ELR (cell line): ENCODE measurements at regions not wholly inside any gene's neighbourhood (a gene's known extent, or its start where the extent isn't known, plus 50 kb on each side); places are given as distances from the start of the nearest gene placed in this dataset.
"Not testable (repeated sequence)": the region's sequence is repeated elsewhere in the genome, so short reads cannot be mapped to it uniquely, and the experiment has no call there.

Source experiments
- DNase-seq: peaks from one replicate; pipeline ENCODE4 v3.0.0-alpha.2; 2015; ENCODE audit warnings: low read depth

DNA sequence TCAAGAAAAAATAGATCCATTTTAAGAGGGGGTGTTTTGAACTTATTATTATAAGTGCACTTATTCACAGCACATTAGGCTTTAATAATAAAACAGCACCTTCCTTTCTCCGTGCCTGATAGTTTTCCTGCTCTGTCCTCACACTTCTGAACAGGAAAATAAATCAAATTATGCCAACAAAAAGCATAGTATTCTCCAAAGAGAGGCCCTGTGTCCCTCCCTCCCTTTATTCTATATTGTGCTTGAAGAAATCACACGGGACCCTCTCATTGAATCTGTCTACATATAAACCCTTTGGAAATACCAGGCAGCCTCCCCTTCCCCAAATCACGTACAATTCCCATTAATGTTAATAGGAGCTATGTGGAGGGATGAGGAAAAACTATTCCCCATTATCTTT lies 462.9 kb upstream of the NRSN1 start:
- no peak for DNase-seq

- DNase-seq, result no peak
Measured at GRCh38 chr6:23663652-23664051, 462.4 kb upstream of the NRSN1 start.

GRCh38 chr6:23665911-23666310 lies 460.1 kb upstream of the NRSN1 start:
- DNase-seq, result not testable (repeated sequence)

DNA sequence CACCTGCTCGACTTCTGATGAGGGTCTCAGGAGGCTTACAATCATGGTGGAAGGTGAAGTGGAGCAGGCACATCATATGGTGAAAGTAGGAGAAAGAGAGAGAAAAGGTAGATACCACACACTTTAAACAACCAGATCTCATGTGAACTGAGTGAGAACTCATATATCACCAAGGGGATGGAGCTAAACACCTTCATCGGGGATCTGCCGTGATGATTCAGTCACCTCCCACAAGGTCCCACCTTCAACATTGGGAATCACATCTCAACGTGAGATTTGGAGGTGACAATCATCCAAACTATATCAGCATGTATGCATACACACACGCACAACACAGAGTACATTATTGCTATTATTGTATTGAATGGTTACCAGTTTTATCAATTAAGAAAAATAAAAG lies 453.3 kb upstream of the NRSN1 start:
- no peak for DNase-seq

GRCh38 chr6:23678626-23679025 lies 447.4 kb upstream of the NRSN1 start:
- DNase-seq, result no peak

DNA sequence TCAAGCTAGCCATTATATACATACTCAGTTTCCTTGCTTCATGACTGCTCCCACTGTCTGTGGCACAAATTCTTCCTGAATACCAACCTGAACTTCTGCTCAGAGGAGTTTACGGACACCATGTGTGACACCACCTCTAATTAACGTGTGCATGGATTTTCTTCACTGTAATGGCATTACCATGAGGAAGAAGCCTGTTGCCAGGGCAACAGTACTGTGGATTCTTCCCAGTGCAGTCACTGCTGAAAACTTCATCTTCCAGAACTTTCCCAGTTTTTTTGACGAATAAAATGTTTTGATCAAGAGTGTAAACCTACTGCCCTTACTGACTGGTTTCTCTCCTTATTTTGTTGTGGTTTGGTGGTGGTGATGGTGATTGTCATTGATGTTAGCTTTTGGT lies 444.3 kb upstream of the NRSN1 start:
- DNase-seq, result no peak

GRCh38 chr6:23688650-23689049 lies 437.4 kb upstream of the NRSN1 start:
- DNase-seq, result no peak

DNA sequence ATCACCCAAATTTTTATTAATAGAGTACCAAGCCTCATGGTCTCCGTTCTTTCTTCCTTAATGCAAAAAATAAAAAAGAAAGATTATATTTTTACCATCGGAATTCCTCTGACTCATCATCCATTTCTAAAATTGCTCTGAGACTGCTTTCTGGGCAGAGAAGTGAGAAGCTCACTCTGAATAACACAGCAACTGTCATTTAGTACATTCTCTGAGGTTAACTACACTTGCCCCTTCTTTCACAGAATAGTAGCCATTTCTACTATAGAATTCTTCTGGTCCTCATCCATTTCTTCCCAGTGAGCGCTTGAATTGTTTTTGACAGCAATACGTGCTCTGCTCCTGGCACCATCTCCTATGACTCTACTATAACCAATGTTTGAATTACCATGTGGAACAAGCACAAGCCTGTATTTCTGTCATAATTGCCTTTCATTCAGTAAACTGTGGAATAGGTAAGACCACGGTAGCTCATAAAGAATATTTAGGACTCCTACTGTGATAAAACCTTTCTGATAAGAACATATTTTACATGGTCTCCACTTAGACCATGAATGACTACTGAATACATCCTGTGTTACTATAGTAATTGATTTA lies 435.5 kb upstream of the NRSN1 start:
- no peak for DNase-seq

DNA sequence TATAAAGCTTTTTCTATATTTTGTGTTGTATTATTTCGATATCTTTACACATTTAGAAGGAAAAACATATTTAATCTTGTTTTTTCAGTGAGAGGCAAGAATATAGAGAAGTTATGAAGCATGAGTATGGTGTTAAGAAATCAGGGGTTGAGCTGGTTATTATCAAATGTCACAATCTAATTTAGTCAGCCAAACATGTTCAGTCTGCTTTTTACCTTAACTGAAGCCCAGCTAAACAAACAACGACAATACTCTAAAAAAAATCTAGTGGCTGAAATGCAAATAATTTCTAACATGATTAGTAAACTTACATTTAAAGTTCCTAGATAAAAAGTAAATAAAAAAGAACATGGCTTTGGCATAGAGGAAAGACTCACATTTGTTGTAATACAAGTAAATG lies 433.8 kb upstream of the NRSN1 start:
- DNase-seq, result no peak

DNA sequence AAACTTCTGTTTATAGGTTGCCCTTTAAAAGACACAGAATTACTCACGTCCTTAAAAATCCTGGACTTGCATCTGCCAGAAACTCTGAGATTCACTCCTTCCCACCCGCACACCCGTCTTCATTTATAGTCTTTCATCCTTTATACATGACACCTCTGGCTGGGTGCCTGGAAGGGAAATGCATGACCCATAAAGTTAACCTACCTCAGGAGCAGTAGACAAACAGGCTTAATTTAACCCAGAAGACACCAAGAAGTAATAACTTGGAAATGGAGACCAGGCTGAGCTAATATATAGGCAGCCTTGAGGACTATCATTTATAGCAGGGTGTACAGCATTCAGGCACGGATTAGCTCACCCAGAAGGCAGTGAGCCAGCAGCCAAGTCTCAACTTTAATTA lies 429.0 kb upstream of the NRSN1 start:
- DNase-seq, result no peak

GRCh38 chr6:23704479-23705052 lies 421.4 kb upstream of the NRSN1 start:
- no peak for DNase-seq

DNA sequence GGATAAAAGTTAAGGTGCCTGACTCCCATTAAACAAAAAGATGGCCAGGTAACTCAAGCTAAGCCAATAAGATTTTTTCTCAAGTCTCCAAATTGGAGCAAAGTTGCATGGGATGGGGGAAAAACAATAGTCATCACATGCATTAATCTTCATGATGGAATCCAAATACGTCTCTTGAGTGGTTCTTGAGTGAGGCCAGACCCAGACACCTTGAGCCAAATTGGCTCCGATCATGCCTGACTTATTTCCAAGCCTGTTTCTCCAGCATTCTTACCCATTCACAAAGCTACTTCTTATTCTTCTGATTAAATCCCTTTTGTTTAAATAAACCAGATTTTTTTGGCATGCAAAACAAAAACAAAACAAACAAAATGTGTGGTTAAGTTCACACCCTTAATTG lies 420.3 kb upstream of the NRSN1 start:
- DNase-seq, result no peak

- no peak for DNase-seq
Measured at GRCh38 chr6:23712756-23713155, 413.3 kb upstream of the NRSN1 start.

GRCh38 chr6:23713211-23713610 lies 412.8 kb upstream of the NRSN1 start:
- DNase-seq, result no peak

- DNase-seq, result no peak
Measured at GRCh38 chr6:23728707-23729106, 397.3 kb upstream of the NRSN1 start.

- no peak for DNase-seq
Measured at GRCh38 chr6:23731609-23732008, 394.4 kb upstream of the NRSN1 start.

DNA sequence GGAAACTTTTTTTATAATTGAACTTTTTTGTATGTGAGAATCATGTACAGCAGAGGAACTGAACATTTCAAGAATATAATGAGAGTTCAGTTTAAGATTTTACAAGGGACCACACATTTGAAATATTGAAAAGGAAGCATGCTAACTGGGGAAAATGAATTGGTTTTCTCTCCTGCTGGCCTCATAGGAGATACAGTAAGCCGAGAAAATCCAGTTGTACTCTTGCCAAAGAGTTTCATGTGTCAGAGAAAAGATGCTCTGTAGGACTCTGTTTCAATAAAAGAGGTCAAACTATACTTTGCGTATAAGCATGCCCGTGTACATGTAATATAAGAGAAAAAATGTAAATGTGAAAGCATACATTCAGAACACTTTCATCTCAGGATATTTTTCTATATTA lies 393.5 kb upstream of the NRSN1 start:
- DNase-seq, result no peak

DNA sequence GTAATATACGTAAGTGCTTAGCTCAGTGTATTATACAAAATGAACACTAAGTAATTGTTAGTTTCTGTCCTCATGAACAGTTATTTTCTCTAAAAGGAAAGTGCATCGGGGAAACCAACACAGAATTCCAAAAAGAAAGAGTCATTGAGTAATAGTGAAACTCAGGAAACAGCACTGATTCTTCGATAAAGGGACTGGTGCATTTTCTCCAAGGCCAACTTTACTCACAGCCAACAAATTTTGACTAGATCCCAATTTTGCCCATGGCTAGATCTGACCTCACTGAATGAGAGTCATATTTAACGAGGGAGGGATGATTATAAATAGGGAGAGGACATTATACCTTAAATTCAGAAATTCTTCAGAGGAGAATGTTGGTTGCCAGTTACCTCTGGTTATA lies 390.9 kb upstream of the NRSN1 start:
- DNase-seq, result no peak

DNA sequence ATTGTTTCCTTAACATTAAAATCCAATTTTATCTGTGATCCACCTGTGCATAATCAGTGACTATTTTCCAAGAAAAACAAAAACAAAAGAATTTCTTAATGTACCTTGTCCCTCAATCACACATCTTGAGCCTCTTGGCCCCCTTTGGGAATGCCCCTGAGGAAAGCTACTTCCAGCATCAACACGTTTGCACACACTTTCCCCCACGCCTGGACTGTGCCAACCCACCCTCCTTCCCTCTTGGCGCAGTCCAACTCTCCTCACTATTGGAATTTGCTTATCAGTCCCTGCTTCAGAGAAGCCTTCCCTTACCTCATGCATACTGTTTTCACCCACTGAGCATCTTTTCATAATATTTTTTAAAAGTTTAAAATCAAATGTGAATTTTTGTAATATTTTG lies 389.4 kb upstream of the NRSN1 start:
- no peak for DNase-seq

DNA sequence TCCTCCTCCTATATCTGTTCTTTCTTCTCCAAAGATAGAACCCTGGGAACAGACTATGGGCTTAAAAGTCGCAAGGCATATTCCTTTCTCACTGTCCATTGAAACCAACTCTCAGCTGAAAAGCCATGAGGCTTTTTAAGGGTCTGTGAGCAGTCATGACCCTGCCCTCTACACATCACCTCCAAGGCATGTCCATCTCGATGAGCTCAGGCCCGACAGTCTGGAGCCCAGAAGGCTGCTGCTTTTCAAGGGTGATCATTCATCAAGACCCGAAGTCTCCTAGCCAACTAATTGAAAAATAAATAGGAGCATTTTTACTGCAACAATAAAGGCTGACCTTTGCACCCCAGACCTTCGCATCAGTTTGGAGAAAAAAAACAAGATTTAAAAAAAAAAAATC lies 378.8 kb upstream of the NRSN1 start:
- DNase-seq, result no peak

DNA sequence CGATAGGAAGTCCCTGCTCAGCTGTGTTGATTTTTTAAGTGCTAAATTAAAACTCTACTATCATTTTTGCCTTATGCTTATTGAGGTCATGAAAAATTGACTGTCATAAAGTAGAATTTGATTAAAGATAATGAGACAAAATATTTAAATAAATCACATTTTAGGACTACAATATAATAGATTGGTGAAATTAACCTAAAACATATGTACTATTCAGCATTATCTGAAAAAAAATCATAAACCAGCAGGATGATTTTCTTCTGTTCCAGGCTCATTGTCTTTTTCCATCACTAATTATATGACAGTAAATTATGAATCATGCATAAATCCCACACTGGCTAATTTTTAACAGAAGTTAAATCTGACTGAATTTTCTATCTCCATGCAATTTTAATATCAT lies 373.6 kb upstream of the NRSN1 start:
- no peak for DNase-seq

DNA sequence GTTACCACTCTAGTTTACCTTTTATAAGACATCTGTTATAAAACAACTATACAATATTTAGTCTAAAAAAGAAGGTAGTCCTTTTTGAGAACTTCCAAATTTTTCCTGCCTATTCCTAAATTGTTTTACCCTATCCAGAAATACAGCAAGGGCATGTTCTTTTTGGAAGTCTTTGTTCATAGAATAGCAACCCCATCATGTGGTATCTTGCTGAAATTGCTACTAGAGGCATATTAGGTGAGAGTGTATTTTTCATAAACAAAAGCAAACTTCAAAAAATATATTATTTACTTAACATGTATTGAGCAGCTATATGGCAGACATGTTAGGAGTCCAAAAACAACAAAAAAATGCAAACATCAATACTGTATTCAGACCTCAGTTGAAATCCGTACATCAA lies 371.8 kb upstream of the NRSN1 start:
- no peak for DNase-seq

- no peak for DNase-seq
Measured at GRCh38 chr6:23775127-23775526, 350.9 kb upstream of the NRSN1 start.

- DNase-seq, result no peak
Measured at GRCh38 chr6:23783901-23784300, 342.1 kb upstream of the NRSN1 start.
